Ascending aorta (tissue), 2 donors: ENCODE measurements at regions not wholly inside any gene's neighbourhood (a gene's known extent, or its start where the extent isn't known, plus 50 kb on each side); places are given as distances from the start of the nearest gene placed in this dataset.

Source experiments
- DNase-seq, 2 donors: peaks; one replicate each; pipeline ENCODE4 v3.0.0-alpha.2; 2019; ENCODE audit warnings: low spot score in 2 of 2
- H3K27ac ChIP-seq, 2 donors: fragments of 200-600 bp; sonication (generic); one replicate each; pipeline ENCODE4 v1.5.1; 2016 to 2017; ENCODE audit warnings: mild to moderate bottlenecking in 1 of 2
- H3K27me3 ChIP-seq: fragments of 200-600 bp; sonication (generic); one replicate; pipeline ENCODE4 v1.5.1; 2017
- H3K36me3 ChIP-seq, 2 donors: fragments of 200-600 bp; sonication (generic); one replicate each; pipeline ENCODE4 v1.5.1; 2016
- H3K4me1 ChIP-seq, 2 donors: fragments of 200-600 bp; sonication (generic); one replicate each; pipeline ENCODE4 v1.5.1; 2016 to 2017; ENCODE audit warnings: mild to moderate bottlenecking in 1 of 2
- H3K4me3 ChIP-seq, 2 donors: fragments of 200-600 bp; sonication (generic); one replicate each; pipeline ENCODE4 v1.5.1; 2016 to 2017; ENCODE audit warnings: mild to moderate bottlenecking in 1 of 2
- H3K9me3 ChIP-seq, 2 donors: fragments of 200-600 bp; sonication (generic); one replicate each; pipeline ENCODE4 v1.5.1; 2016
- CTCF ChIP-seq, 3 experiments: fragments of 200-600 bp in 2 of 3; fragments of 450-650 bp in 1 of 3; sonication (generic) in 2 of 3; IDR thresholded peaks; one replicate each; pipeline ENCODE4 v1.5.1; 2016 to 2019; ENCODE audit warnings: antibody characterized with exemption in 3 of 3, mild to moderate bottlenecking in 1 of 3, moderate library complexity in 1 of 3
- intact Hi-C: fragments of 100-400 bp; cut with DNase I; formaldehyde crosslinking; loops from one replicate; pipeline ENCODE4 v1.15.1; 2023

- Histone ChIP-seq H3K9me3 (no peaks in the 10 kb centered on the region), H3K27ac (no peak overlapping the region), H3K36me3 (no peaks in the 10 kb centered on the region), H3K4me3 (no peak overlapping the region), H3K4me1 (no peaks in the 10 kb centered on the region), H3K27me3 (no peaks in the 10 kb centered on the region)
- no peak for TF ChIP-seq CTCF (IDR thresholded peaks at IDR 0.05)
- intact Hi-C loops: no loop called here
- no peak for DNase-seq
Measured at GRCh38 chr1:239586128-239586527, 199.8 kb downstream of the CHRM3 start.

- intact Hi-C loops: no loop called here
- DNase-seq: no peak
- H3K4me1 ChIP-seq: no peaks in the 10 kb centered on the region
- H3K36me3 ChIP-seq: no peaks in the 10 kb centered on the region
- TF ChIP-seq CTCF (IDR thresholded peaks at IDR 0.05): no peak
- H3K27me3 ChIP-seq: no peaks in the 10 kb centered on the region
- no peak overlapping the region for H3K4me3 ChIP-seq
- H3K9me3 ChIP-seq: no peaks in the 10 kb centered on the region
- no peak overlapping the region for H3K27ac ChIP-seq
Measured at GRCh38 chr1:239587066-239587465, 200.7 kb downstream of the CHRM3 start.

GRCh38 chr1:239587574-239588369 is 201.4 kb downstream of the CHRM3 start:
- intact Hi-C loops: no loop called here
- TF ChIP-seq CTCF (IDR thresholded peaks at IDR 0.05): no peak

GRCh38 chr1:239590556-239590955 is 204.2 kb downstream of the CHRM3 start:
- H3K4me1 ChIP-seq: no peaks in the 10 kb centered on the region
- H3K27ac ChIP-seq: no peak overlapping the region
- no peak for DNase-seq

More at GRCh38 chr1:239587574-239588369, 201.4 kb downstream of the CHRM3 start:
- Histone ChIP-seq H3K27ac (no peak overlapping the region), H3K4me3 (no peak overlapping the region), H3K27me3 (no peaks in the 10 kb centered on the region), H3K4me1 (no peaks in the 10 kb centered on the region), H3K9me3 (no peaks in the 10 kb centered on the region), H3K36me3 (no peaks in the 10 kb centered on the region)
- DNase-seq: no peak

GRCh38 chr1:239593527-239593926 is 207.2 kb downstream of the CHRM3 start:
- no peak overlapping the region for H3K27ac ChIP-seq

More at GRCh38 chr1:239590556-239590955, 204.2 kb downstream of the CHRM3 start:
- intact Hi-C loops: no loop called here
- Histone ChIP-seq H3K9me3 (no peaks in the 10 kb centered on the region), H3K27me3 (no peaks in the 10 kb centered on the region), H3K4me3 (no peak overlapping the region), H3K36me3 (no peaks in the 10 kb centered on the region)
- no peak for TF ChIP-seq CTCF (IDR thresholded peaks at IDR 0.05)

More at GRCh38 chr1:239593527-239593926, 207.2 kb downstream of the CHRM3 start:
- H3K4me1 ChIP-seq: no peaks in the 10 kb centered on the region
- no peaks in the 10 kb centered on the region for H3K9me3 ChIP-seq
- H3K27me3 ChIP-seq: no peaks in the 10 kb centered on the region
- no peak overlapping the region for H3K4me3 ChIP-seq
- intact Hi-C loops: no loop called here
- TF ChIP-seq CTCF (IDR thresholded peaks at IDR 0.05): no peak
- DNase-seq: no peak
- H3K36me3 ChIP-seq: no peaks in the 10 kb centered on the region
